K562 (cell line): ENCODE measurements at regions not wholly inside any gene's neighbourhood (a gene's known extent, or its start where the extent isn't known, plus 50 kb on each side); places are given as distances from the start of the nearest gene placed in this dataset.

Source experiments
- ATAC-seq: fragments of 200-7000 bp; cut with Tn5 transposase; 3 replicates; pipeline ENCODE4 v1.9.1; 2020; ENCODE audit warnings: moderate library complexity
- BruUV-seq: library from RNA; stranded (reverse); fragments of 400-500 nt; replicated peaks from 2 replicates; lab custom pipeline; 2021; lab: Mats Ljungman, UMichigan
- CTCF ChIA-PET: fragments of 300-600 bp; formaldehyde crosslinking; extraction: SDS; loops from one replicate; lab custom pipeline; 2021; ENCODE audit warnings: low intra/inter-chr PET ratio; lab: Yijun Ruan, JAX
- POLR2A ChIA-PET: fragments of 300-600, 350-650 bp; sonication (Branson Sonifier 250); formaldehyde crosslinking; extraction: SDS; loops from one replicate; lab custom pipeline; 2021; ENCODE audit warnings: antibody characterized with exemption, inconsistent platforms; lab: Yijun Ruan, JAX
- DNase-seq, 4 experiments: peaks; one replicate each; pipeline versions ENCODE4 v3.0.0 to v3.0.0-alpha.2; 2011 to 2018; ENCODE audit warnings: low spot score in 3 of 4, mixed read lengths in 3 of 4; ENCODE audit errors: extremely low read depth in 1 of 4
- FAIRE-seq: peaks from 2 replicates; lab custom pipeline; 2011; peaks lifted over from hg19 to GRCh38; lab: Jason Lieb, UNC
- H2AFZ ChIP-seq: 2 replicates; pipeline ENCODE4 v1.6.0; 2011; ENCODE audit warnings: low read depth, low read length, control low read depth, inconsistent platforms
- H3K27ac ChIP-seq: fragments of 200-600 bp; 3 replicates; pipeline ENCODE4 v1.8.0; 2011; ENCODE audit warnings: low read depth, mild to moderate bottlenecking, control low read depth, inconsistent platforms, low read length, moderate library complexity, mixed read lengths; ENCODE audit errors: extremely low read depth
- H3K27me3 ChIP-seq, 2 experiments: fragments of 300-600 bp in 1 of 2; 2 replicates in 1 of 2; 3 replicates in 1 of 2; pipeline versions ENCODE4 v1.6.0 to v1.8.0; 2011; ENCODE audit warnings: inconsistent platforms in 2 of 2, low read length in 2 of 2, mild to moderate bottlenecking in 1 of 2, mixed read lengths in 1 of 2, moderate library complexity in 1 of 2; ENCODE audit not compliant: control insufficient read depth in 2 of 2, insufficient read depth in 2 of 2
- H3K36me3 ChIP-seq: fragments of 300-600 bp; 3 replicates; pipeline ENCODE4 v1.8.0; 2011; ENCODE audit warnings: mild to moderate bottlenecking, low read length, inconsistent platforms; ENCODE audit not compliant: control insufficient read depth, insufficient read depth
- H3K4me1 ChIP-seq, 2 experiments: fragments of 200-600 bp in 1 of 2; replicated peaks in 1 of 2; 2 replicates in 1 of 2; 3 replicates in 1 of 2; pipeline versions ENCODE4 v1.5.1 to v1.8.0; 2011; ENCODE audit warnings: inconsistent platforms in 2 of 2, low read length in 2 of 2, mild to moderate bottlenecking in 1 of 2, mixed read lengths in 1 of 2, moderate library complexity in 1 of 2; ENCODE audit not compliant: control insufficient read depth in 2 of 2, insufficient read depth in 2 of 2
- H3K4me2 ChIP-seq: 2 replicates; pipeline ENCODE4 v1.6.1; 2011; ENCODE audit warnings: low read length, control low read depth, inconsistent platforms, mixed read lengths; ENCODE audit not compliant: insufficient read depth
- H3K4me3 ChIP-seq: fragments of 200-600 bp; sonication (generic), shearing (Covaris generic); 2 replicates; pipeline ENCODE4 v1.5.1; 2016; ENCODE audit warnings: control low read depth, inconsistent platforms
- H3K79me2 ChIP-seq: fragments of 200-600 bp; 3 replicates; pipeline ENCODE4 v1.8.0; 2011; ENCODE audit warnings: low read length, inconsistent platforms; ENCODE audit not compliant: control insufficient read depth, insufficient read depth
- H3K9ac ChIP-seq, 2 experiments: 2 replicates each; pipeline versions ENCODE4 v1.6.0 to v1.6.1; 2011; ENCODE audit warnings: low read depth in 2 of 2, low read length in 2 of 2, control low read depth in 1 of 2, inconsistent platforms in 1 of 2, mild to moderate bottlenecking in 1 of 2, mixed read lengths in 1 of 2; ENCODE audit not compliant: insufficient read depth in 1 of 2
- H3K9me1 ChIP-seq: one replicate; pipeline ENCODE4 v1.6.0; 2011; ENCODE audit warnings: inconsistent platforms, mild to moderate bottlenecking, low read length, moderate library complexity; ENCODE audit not compliant: control insufficient read depth, insufficient read depth
- H3K9me3 ChIP-seq: replicated peaks from 2 replicates; pipeline ENCODE4 v1.5.1; 2011; ENCODE audit warnings: low read depth, low read length, inconsistent platforms; ENCODE audit not compliant: control insufficient read depth, insufficient read depth
- H4K20me1 ChIP-seq: replicated peaks from 2 replicates; pipeline ENCODE4 v1.6.1; 2011; ENCODE audit warnings: low read length, inconsistent platforms, mixed read lengths; ENCODE audit not compliant: control insufficient read depth, insufficient read depth
- CBFB ChIP-seq: sonication (generic); formaldehyde crosslinking; IDR thresholded peaks from 2 replicates; pipeline ENCODE4 v1.4.0; 2020; ENCODE audit warnings: mild to moderate bottlenecking, missing genetic modification reagents
- ETS2 ChIP-seq: IDR thresholded peaks from 2 replicates; pipeline ENCODE4 v1.6.1; 2016; ENCODE audit warnings: borderline replicate concordance, missing genetic modification characterization, mild to moderate bottlenecking, moderate library complexity, missing compliant biosample characterization; ENCODE audit not compliant: poor library complexity, severe bottlenecking
- GATA2 ChIP-seq: sonication (generic); formaldehyde crosslinking; IDR thresholded peaks from 2 replicates; pipeline ENCODE4 v1.4.0; 2020; ENCODE audit warnings: mild to moderate bottlenecking, missing genetic modification reagents
- HMG20B ChIP-seq: fragments of 250-450 bp; sonication (Bioruptor Pico); IDR thresholded peaks from 2 replicates; pipeline ENCODE4 v1.5.0; 2021; ENCODE audit warnings: mild to moderate bottlenecking
- IFI16 ChIP-seq: fragments of 250-450 bp; sonication (Bioruptor Pico); IDR thresholded peaks from 2 replicates; pipeline ENCODE4 v2.1.2; 2022; ENCODE audit warnings: mild to moderate bottlenecking, inconsistent platforms
- KAT7 ChIP-seq: sonication (generic); formaldehyde crosslinking; IDR thresholded peaks from 2 replicates; pipeline ENCODE4 v1.8.0; 2022; ENCODE audit warnings: missing genetic modification reagents, mild to moderate bottlenecking, borderline replicate concordance
- LCOR ChIP-seq: sonication (generic); formaldehyde crosslinking; IDR thresholded peaks from 2 replicates; pipeline ENCODE4 v1.8.0; 2022; ENCODE audit warnings: mild to moderate bottlenecking, missing genetic modification reagents
- MBD2 ChIP-seq: sonication (generic); IDR thresholded peaks from 2 replicates; pipeline ENCODE4 v1.6.1; 2016; ENCODE audit warnings: low read depth, borderline replicate concordance
- NCOR1 ChIP-seq: fragments of 450-650 bp; IDR thresholded peaks from 2 replicates; pipeline ENCODE4 v1.6.1; 2016; ENCODE audit warnings: mild to moderate bottlenecking, moderate library complexity
- PYGO2 ChIP-seq: fragments of 450-650 bp; IDR thresholded peaks from 2 replicates; pipeline ENCODE4 v1.6.1; 2016; ENCODE audit warnings: mild to moderate bottlenecking, missing genetic modification characterization, moderate library complexity, missing compliant biosample characterization
- SLC30A9 ChIP-seq: fragments of 250-450 bp; sonication (Bioruptor Pico); IDR thresholded peaks from 2 replicates; pipeline ENCODE4 v1.8.0; 2022; ENCODE audit warnings: mild to moderate bottlenecking, moderate library complexity
- TEAD2 ChIP-seq: fragments of 450-650 bp; IDR thresholded peaks from 2 replicates; pipeline ENCODE4 v1.6.1; 2016; ENCODE audit warnings: missing genetic modification characterization, control low read depth, missing compliant biosample characterization
- ZNF3 ChIP-seq: fragments of 250-450 bp; sonication (Bioruptor Pico); IDR thresholded peaks from 2 replicates; pipeline ENCODE4 v1.5.0; 2021; ENCODE audit warnings: mild to moderate bottlenecking, moderate library complexity
- WGBS: fragments of 100-300 bp; shearing (Covaris generic); methylation state at CpG from one replicate; pipeline ENCODE4 v1.1.6; 2016; ENCODE audit warnings: low coverage, mixed read lengths; ENCODE audit not compliant: insufficient coverage; ENCODE audit errors: missing lambda C conversion rate; 5-methylcytosine and 5-hydroxymethylcytosine counted together
- in situ Hi-C: fragments of 300-500 bp; cut with MboI; formaldehyde crosslinking; loops from 4 replicates; pipeline ENCODE4 v1.15.0; 2018; ENCODE audit warnings: inconsistent platforms, mixed read lengths
- intact Hi-C: fragments of 100-400 bp; cut with micrococcal nuclease; formaldehyde crosslinking; loops from 2 replicates; pipeline ENCODE4 v1.14.2; 2022
- TF ChIP-seq, protein P1 (sequence below): sonication (generic); formaldehyde crosslinking; IDR thresholded peaks from 2 replicates; pipeline ENCODE4 v1.8.0; 2023; ENCODE audit warnings: mild to moderate bottlenecking, missing genetic modification reagents
- TF ChIP-seq, protein P2 (sequence below), 3 experiments: IDR thresholded peaks in 2 of 3; conservative IDR thresholded peaks in 1 of 3; 2 replicates each; pipeline ENCODE4 v1.5.1; 2011 to 2012; ENCODE audit warnings: low read length in 3 of 3, mild to moderate bottlenecking in 3 of 3, control low read depth in 2 of 3, improper control_type of control experiment in 1 of 3, inconsistent platforms in 1 of 3, low read depth in 1 of 3, mixed read lengths in 1 of 3, moderate library complexity in 1 of 3; ENCODE audit not compliant: insufficient read depth in 2 of 3

DNA sequence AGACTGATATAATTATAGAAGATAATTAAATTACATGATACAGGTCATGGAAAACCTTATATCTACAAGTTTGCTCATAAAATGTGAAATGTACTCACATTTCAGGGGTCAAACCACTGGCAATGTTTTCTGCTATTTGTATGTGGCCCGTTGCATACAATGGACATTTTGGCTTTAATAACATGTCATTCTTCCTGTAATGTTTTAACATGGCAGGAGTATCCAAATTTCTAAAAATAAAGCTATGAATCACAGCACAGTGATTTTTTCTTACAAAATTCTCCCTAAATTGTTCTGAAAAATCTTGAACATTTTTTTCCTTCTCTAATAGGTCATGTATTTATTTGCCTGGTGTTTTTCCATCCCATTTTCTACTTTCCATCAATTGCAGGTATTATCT, 305.7 kb downstream of the SMOC2 start:
- Histone ChIP-seq H3K4me1 (no peaks in the 10 kb centered on the region; a peak in 1 of 5 replicates), H3K27ac (no peak overlapping the region), H3K4me3 (no peak overlapping the region), H4K20me1 (no peaks in the 10 kb centered on the region), H3K9me1 (no peaks in the 10 kb centered on the region), H3K79me2 (no peaks in the 10 kb centered on the region), H3K9ac (no peak overlapping the region), H3K4me2 (no peak overlapping the region), H3K9me3 (no peaks in the 10 kb centered on the region), H2AFZ (no peak overlapping the region), H3K36me3 (no peaks in the 10 kb centered on the region), H3K27me3 (peaks cover 3 to 8% of the 10 kb centered on the region in 2 experiments; a peak in 3 of 5 replicates)
- in situ Hi-C loops, result no loop called here
- WGBS, result 0% methylated on average over 1 of the region's 1 CpG
- CTCF ChIA-PET, result no interaction called here
- no peak for TF ChIP-seq NCOR1
- no peak for TF ChIP-seq TEAD2 (tag)
- TF ChIP-seq HMG20B, result no peak
- TF ChIP-seq, protein P1, sequence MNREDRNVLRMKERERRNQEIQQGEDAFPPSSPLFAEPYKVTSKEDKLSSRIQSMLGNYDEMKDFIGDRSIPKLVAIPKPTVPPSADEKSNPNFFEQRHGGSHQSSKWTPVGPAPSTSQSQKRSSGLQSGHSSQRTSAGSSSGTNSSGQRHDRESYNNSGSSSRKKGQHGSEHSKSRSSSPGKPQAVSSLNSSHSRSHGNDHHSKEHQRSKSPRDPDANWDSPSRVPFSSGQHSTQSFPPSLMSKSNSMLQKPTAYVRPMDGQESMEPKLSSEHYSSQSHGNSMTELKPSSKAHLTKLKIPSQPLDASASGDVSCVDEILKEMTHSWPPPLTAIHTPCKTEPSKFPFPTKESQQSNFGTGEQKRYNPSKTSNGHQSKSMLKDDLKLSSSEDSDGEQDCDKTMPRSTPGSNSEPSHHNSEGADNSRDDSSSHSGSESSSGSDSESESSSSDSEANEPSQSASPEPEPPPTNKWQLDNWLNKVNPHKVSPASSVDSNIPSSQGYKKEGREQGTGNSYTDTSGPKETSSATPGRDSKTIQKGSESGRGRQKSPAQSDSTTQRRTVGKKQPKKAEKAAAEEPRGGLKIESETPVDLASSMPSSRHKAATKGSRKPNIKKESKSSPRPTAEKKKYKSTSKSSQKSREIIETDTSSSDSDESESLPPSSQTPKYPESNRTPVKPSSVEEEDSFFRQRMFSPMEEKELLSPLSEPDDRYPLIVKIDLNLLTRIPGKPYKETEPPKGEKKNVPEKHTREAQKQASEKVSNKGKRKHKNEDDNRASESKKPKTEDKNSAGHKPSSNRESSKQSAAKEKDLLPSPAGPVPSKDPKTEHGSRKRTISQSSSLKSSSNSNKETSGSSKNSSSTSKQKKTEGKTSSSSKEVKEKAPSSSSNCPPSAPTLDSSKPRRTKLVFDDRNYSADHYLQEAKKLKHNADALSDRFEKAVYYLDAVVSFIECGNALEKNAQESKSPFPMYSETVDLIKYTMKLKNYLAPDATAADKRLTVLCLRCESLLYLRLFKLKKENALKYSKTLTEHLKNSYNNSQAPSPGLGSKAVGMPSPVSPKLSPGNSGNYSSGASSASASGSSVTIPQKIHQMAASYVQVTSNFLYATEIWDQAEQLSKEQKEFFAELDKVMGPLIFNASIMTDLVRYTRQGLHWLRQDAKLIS (CRISPR knock-in tag), result no peak
- TF ChIP-seq MBD2, result no peak
- no peak for TF ChIP-seq PYGO2 (tag)
- no peak for TF ChIP-seq ETS2
- TF ChIP-seq LCOR (CRISPR knock-in tag), result no peak
- no peak for TF ChIP-seq IFI16 (CRISPR knock-in tag)
- no peak for TF ChIP-seq KAT7 (CRISPR knock-in tag)
- TF ChIP-seq CBFB (CRISPR knock-in tag), result no peak
- TF ChIP-seq SLC30A9, result no peak
- no peak for TF ChIP-seq GATA2 (CRISPR knock-in tag)
- no peak for TF ChIP-seq ZNF3 (CRISPR knock-in tag)
- TF ChIP-seq, protein P2, sequence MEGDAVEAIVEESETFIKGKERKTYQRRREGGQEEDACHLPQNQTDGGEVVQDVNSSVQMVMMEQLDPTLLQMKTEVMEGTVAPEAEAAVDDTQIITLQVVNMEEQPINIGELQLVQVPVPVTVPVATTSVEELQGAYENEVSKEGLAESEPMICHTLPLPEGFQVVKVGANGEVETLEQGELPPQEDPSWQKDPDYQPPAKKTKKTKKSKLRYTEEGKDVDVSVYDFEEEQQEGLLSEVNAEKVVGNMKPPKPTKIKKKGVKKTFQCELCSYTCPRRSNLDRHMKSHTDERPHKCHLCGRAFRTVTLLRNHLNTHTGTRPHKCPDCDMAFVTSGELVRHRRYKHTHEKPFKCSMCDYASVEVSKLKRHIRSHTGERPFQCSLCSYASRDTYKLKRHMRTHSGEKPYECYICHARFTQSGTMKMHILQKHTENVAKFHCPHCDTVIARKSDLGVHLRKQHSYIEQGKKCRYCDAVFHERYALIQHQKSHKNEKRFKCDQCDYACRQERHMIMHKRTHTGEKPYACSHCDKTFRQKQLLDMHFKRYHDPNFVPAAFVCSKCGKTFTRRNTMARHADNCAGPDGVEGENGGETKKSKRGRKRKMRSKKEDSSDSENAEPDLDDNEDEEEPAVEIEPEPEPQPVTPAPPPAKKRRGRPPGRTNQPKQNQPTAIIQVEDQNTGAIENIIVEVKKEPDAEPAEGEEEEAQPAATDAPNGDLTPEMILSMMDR (IDR thresholded peaks at IDR 0.05 in 2 of 3, conservative IDR thresholded peaks at IDR 0.05 in 1 of 3; ENCODE audit: insufficient read depth in 2 of 3, low read depth in 1 of 3, low read length in 3 of 3), result no peak
- no peak for ATAC-seq
- no TSS peak for BruUV-seq
- intact Hi-C loops, result no loop called here
- DNase-seq, result no peak
- no peak for FAIRE-seq
- POLR2A ChIA-PET, result interaction anchor here (1.1 kb wide), 1 partner anchor 20 kb away, joined by 3 read pairs; no protein-coding TSS in a partner anchor
